Ishikawa (cell line): ENCODE measurements at regions not wholly inside any gene's neighbourhood (a gene's known extent, or its start where the extent isn't known, plus 50 kb on each side); places are given as distances from the start of the nearest gene placed in this dataset.

Experiments used
- CEBPB ChIP-seq: IDR thresholded peaks from 2 replicates; pipeline ENCODE4 v1.6.1; 2012
- FOXM1 ChIP-seq: IDR thresholded peaks from 2 replicates; pipeline ENCODE4 v1.6.1; 2012; ENCODE audit warnings: low read depth, borderline replicate concordance
- REST ChIP-seq: IDR thresholded peaks from 2 replicates; pipeline ENCODE4 v1.6.1; 2012; ENCODE audit warnings: low read depth, mild to moderate bottlenecking
- TF ChIP-seq, protein P1 (sequence below): IDR thresholded peaks from 2 replicates; pipeline ENCODE4 v1.6.1; 2012

GRCh38 chr2:156046900-156047299 lies 285.6 kb downstream of the NR4A2 start:
- TF ChIP-seq FOXM1: no peak
- TF ChIP-seq, protein P1, sequence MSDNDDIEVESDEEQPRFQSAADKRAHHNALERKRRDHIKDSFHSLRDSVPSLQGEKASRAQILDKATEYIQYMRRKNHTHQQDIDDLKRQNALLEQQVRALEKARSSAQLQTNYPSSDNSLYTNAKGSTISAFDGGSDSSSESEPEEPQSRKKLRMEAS: no peak
- TF ChIP-seq CEBPB: no peak
- TF ChIP-seq REST: no peak
